OCI-LY1 (cell line): ENCODE measurements at regions not wholly inside any gene's neighbourhood (a gene's known extent, or its start where the extent isn't known, plus 50 kb on each side); places are given as distances from the start of the nearest gene placed in this dataset.

Source experiments
- H2AFZ ChIP-seq: fragments of 200-600 bp; sonication (generic), shearing (Covaris generic); 2 replicates; pipeline ENCODE4 v1.6.0; 2014; ENCODE audit warnings: antibody characterized with exemption, mild to moderate bottlenecking, low read length
- H3F3A ChIP-seq: fragments of 200-600 bp; sonication (generic), shearing (Covaris generic); 2 replicates; pipeline ENCODE4 v1.6.0; 2014; ENCODE audit warnings: mild to moderate bottlenecking, antibody characterized with exemption, low read length, moderate library complexity; ENCODE audit not compliant: insufficient read depth
- H3K27ac ChIP-seq: fragments of 200-600 bp; sonication (generic); 2 replicates; pipeline ENCODE4 v1.5.1; 2014; ENCODE audit warnings: low read length, mixed run types, mild to moderate bottlenecking, low read depth; ENCODE audit not compliant: poor library complexity, severe bottlenecking
- H3K27me3 ChIP-seq: fragments of 200-600 bp; sonication (generic); 2 replicates; pipeline ENCODE4 v1.6.0; 2014; ENCODE audit warnings: antibody characterized with exemption, mild to moderate bottlenecking, low read length, moderate library complexity; ENCODE audit not compliant: insufficient read depth
- H3K36me3 ChIP-seq: fragments of 200-600 bp; sonication (generic); 2 replicates; pipeline ENCODE4 v1.6.1; 2014; ENCODE audit warnings: mild to moderate bottlenecking, antibody characterized with exemption, low read length, moderate library complexity, mixed read lengths; ENCODE audit not compliant: insufficient read depth
- H3K4me1 ChIP-seq: fragments of 200-600 bp; sonication (generic); 2 replicates; pipeline ENCODE4 v1.5.1; 2014; ENCODE audit warnings: mild to moderate bottlenecking, low read length, moderate library complexity; ENCODE audit not compliant: insufficient read depth, severe bottlenecking
- H3K4me2 ChIP-seq: fragments of 200-600 bp; sonication (generic), shearing (Covaris generic); 2 replicates; pipeline ENCODE4 v1.6.1; 2014; ENCODE audit warnings: low read length
- H3K4me3 ChIP-seq: fragments of 200-600 bp; sonication (generic); 2 replicates; pipeline ENCODE4 v1.5.1; 2014; ENCODE audit warnings: low read length, low read depth, mild to moderate bottlenecking, mixed read lengths; ENCODE audit not compliant: poor library complexity, severe bottlenecking
- H3K79me2 ChIP-seq: fragments of 200-600 bp; shearing (Covaris generic); 2 replicates; pipeline ENCODE4 v1.6.1; 2016; ENCODE audit warnings: mixed run types, low read length, mixed read lengths; ENCODE audit not compliant: insufficient read depth
- H3K9ac ChIP-seq: fragments of 200-600 bp; sonication (generic), shearing (Covaris generic); 2 replicates; pipeline ENCODE4 v1.6.1; 2014; ENCODE audit warnings: mild to moderate bottlenecking, low read length, mixed read lengths
- H3K9me2 ChIP-seq: fragments of 200-600 bp; sonication (generic), shearing (Covaris generic); 2 replicates; pipeline ENCODE4 v1.6.1; 2014; ENCODE audit warnings: low read depth, mild to moderate bottlenecking, low read length, mixed read lengths
- H3K9me3 ChIP-seq: fragments of 200-600 bp; shearing (Covaris generic); 2 replicates; pipeline ENCODE4 v1.6.1; 2014; ENCODE audit warnings: low read length, mixed read lengths
- H4K20me1 ChIP-seq: fragments of 200-600 bp; sonication (generic), shearing (Covaris generic); 2 replicates; pipeline ENCODE4 v1.6.0; 2016; ENCODE audit warnings: mild to moderate bottlenecking, low read length; ENCODE audit not compliant: insufficient read depth
- CTCF ChIP-seq: fragments of 200-600 bp; sonication (generic), shearing (Covaris generic); IDR thresholded peaks from 2 replicates; pipeline ENCODE4 v1.5.1; 2017; ENCODE audit warnings: mild to moderate bottlenecking, antibody characterized with exemption, low read length, moderate library complexity, mixed read lengths
- EZH2 ChIP-seq: fragments of 200-600 bp; sonication (generic), shearing (Covaris generic); IDR thresholded peaks from 2 replicates; pipeline ENCODE4 v1.8.0; 2017; ENCODE audit warnings: borderline replicate concordance, mixed run types, mild to moderate bottlenecking, antibody characterized with exemption, low read length, moderate library complexity, mixed read lengths

- TF ChIP-seq EZH2: no peak
- no peak for TF ChIP-seq CTCF
- Histone ChIP-seq H3K36me3 (no peaks in the 10 kb centered on the region), H4K20me1 (no peaks in the 10 kb centered on the region), H3K27ac (no peak overlapping the region), H3K27me3 (no peaks in the 10 kb centered on the region), H3K79me2 (no peaks in the 10 kb centered on the region), H2AFZ (no peak overlapping the region), H3K4me1 (no peaks in the 10 kb centered on the region), H3K9me3 (no peaks in the 10 kb centered on the region), H3K4me3 (no peak overlapping the region), H3K4me2 (no peak overlapping the region), H3K9me2 (no peaks in the 10 kb centered on the region), H3F3A (no peaks in the 10 kb centered on the region), H3K9ac (no peak overlapping the region)
These were observed 1322.5 kb downstream of the FSCB start for GRCh38 chr14:43184540-43184939.

GRCh38 chr14:43183916-43184315 lies 1323.2 kb downstream of the FSCB start:
- Histone ChIP-seq H3F3A (no peaks in the 10 kb centered on the region), H3K36me3 (no peaks in the 10 kb centered on the region), H2AFZ (no peak overlapping the region), H4K20me1 (no peaks in the 10 kb centered on the region), H3K9me3 (no peaks in the 10 kb centered on the region), H3K9ac (no peak overlapping the region), H3K27me3 (no peaks in the 10 kb centered on the region), H3K79me2 (no peaks in the 10 kb centered on the region), H3K4me2 (no peak overlapping the region), H3K9me2 (no peaks in the 10 kb centered on the region), H3K4me1 (no peaks in the 10 kb centered on the region), H3K4me3 (no peak overlapping the region), H3K27ac (no peak overlapping the region)
- TF ChIP-seq EZH2 (no peak), CTCF (no peak)

GRCh38 chr14:43175896-43176295 lies 1331.2 kb downstream of the FSCB start:
- H3F3A ChIP-seq: no peaks in the 10 kb centered on the region
- no peak overlapping the region for H2AFZ ChIP-seq
- H4K20me1 ChIP-seq: no peaks in the 10 kb centered on the region
- no peaks in the 10 kb centered on the region for H3K9me3 ChIP-seq
- H3K4me1 ChIP-seq: no peaks in the 10 kb centered on the region
- TF ChIP-seq EZH2 (no peak), CTCF (no peak)
- no peak overlapping the region for H3K4me3 ChIP-seq
- no peaks in the 10 kb centered on the region for H3K79me2 ChIP-seq
- no peaks in the 10 kb centered on the region for H3K36me3 ChIP-seq
- H3K9me2 ChIP-seq: no peaks in the 10 kb centered on the region
- no peak overlapping the region for H3K4me2 ChIP-seq
- H3K27ac ChIP-seq: no peak overlapping the region
- no peaks in the 10 kb centered on the region for H3K27me3 ChIP-seq
- no peak overlapping the region for H3K9ac ChIP-seq
